Astrocyte (in vitro differentiated cells and primary cell): ENCODE measurements at regions not wholly inside any gene's neighbourhood (a gene's known extent, or its start where the extent isn't known, plus 50 kb on each side); places are given as distances from the start of the nearest gene placed in this dataset.

Source experiments
- DNase-seq: peaks from one replicate; pipeline ENCODE4 v3.0.0-alpha.2; 2010; ENCODE audit warnings: low read depth
- FAIRE-seq: peaks from 2 replicates; lab custom pipeline; 2011; peaks lifted over from hg19 to GRCh38; lab: Jason Lieb, UNC
- H2AFZ ChIP-seq: 2 replicates; pipeline ENCODE4 v1.6.0; 2012; ENCODE audit warnings: low read depth, low read length, inconsistent platforms
- H3K27ac ChIP-seq: 2 replicates; pipeline ENCODE4 v1.5.1; 2011; ENCODE audit warnings: low read depth, low read length, inconsistent platforms
- H3K27me3 ChIP-seq: 2 replicates; pipeline ENCODE4 v1.6.0; 2011; ENCODE audit warnings: low read length, inconsistent platforms; ENCODE audit not compliant: insufficient read depth
- H3K36me3 ChIP-seq: 2 replicates; pipeline ENCODE4 v1.5.1; 2011; ENCODE audit warnings: low read length, inconsistent platforms; ENCODE audit not compliant: insufficient read depth
- H3K4me1 ChIP-seq: 2 replicates; pipeline ENCODE4 v1.5.1; 2011; ENCODE audit warnings: low read length, inconsistent platforms; ENCODE audit not compliant: insufficient read depth
- H3K4me2 ChIP-seq: 2 replicates; pipeline ENCODE4 v1.6.0; 2012; ENCODE audit warnings: low read length, inconsistent platforms
- H3K4me3 ChIP-seq: 2 replicates; pipeline ENCODE4 v1.5.1; 2011; ENCODE audit warnings: low read depth, mild to moderate bottlenecking, low read length, inconsistent platforms; ENCODE audit not compliant: insufficient read depth
- H3K79me2 ChIP-seq: 2 replicates; pipeline ENCODE4 v1.6.0; 2012; ENCODE audit warnings: mild to moderate bottlenecking, low read length, inconsistent platforms; ENCODE audit not compliant: insufficient read depth
- H3K9ac ChIP-seq: 2 replicates; pipeline ENCODE4 v1.6.0; 2012; ENCODE audit warnings: mild to moderate bottlenecking, low read length, inconsistent platforms
- H3K9me3 ChIP-seq: 2 replicates; pipeline ENCODE4 v1.5.1; 2012; ENCODE audit warnings: low read depth, mild to moderate bottlenecking, low read length, inconsistent platforms; ENCODE audit not compliant: insufficient read depth
- H4K20me1 ChIP-seq: 2 replicates; pipeline ENCODE4 v1.6.0; 2012; ENCODE audit warnings: low read length, inconsistent platforms; ENCODE audit not compliant: insufficient read depth
- H3K27ac Mint-ChIP-seq: one replicate; pipeline ENCODE4 v1.8.0; 2021; ENCODE audit warnings: mild to moderate bottlenecking, mixed read lengths; ENCODE audit not compliant: unreplicated experiment
- H3K27me3 Mint-ChIP-seq: one replicate; pipeline ENCODE4 v1.8.0; 2021; ENCODE audit warnings: low read depth, mixed read lengths; ENCODE audit not compliant: unreplicated experiment
- H3K36me3 Mint-ChIP-seq: one replicate; pipeline ENCODE4 v1.8.0; 2021; ENCODE audit warnings: low read depth, mixed read lengths; ENCODE audit not compliant: unreplicated experiment
- H3K4me1 Mint-ChIP-seq: one replicate; pipeline ENCODE4 v1.8.0; 2021; ENCODE audit warnings: low read depth, mixed read lengths; ENCODE audit not compliant: unreplicated experiment
- H3K4me3 Mint-ChIP-seq: one replicate; pipeline ENCODE4 v1.8.0; 2021; ENCODE audit warnings: mild to moderate bottlenecking, moderate library complexity, mixed read lengths; ENCODE audit not compliant: unreplicated experiment
- H3K9me3 Mint-ChIP-seq: one replicate; pipeline ENCODE4 v1.8.0; 2021; ENCODE audit warnings: mild to moderate bottlenecking, mixed read lengths; ENCODE audit not compliant: unreplicated experiment
- CTCF ChIP-seq: IDR thresholded peaks from 2 replicates; pipeline ENCODE4 v1.5.1; 2011; ENCODE audit warnings: low read depth, mild to moderate bottlenecking, inconsistent platforms, low read length, moderate library complexity; ENCODE audit not compliant: insufficient read depth
- EZH2 ChIP-seq: IDR thresholded peaks from 2 replicates; pipeline ENCODE4 v1.6.1; 2012; ENCODE audit warnings: mild to moderate bottlenecking, low read length, inconsistent platforms; ENCODE audit not compliant: insufficient read depth

GRCh38 chr5:167112556-167112955 lies 1178.9 kb upstream of the WWC1 start:
- H3K9me3 ChIP-seq, result no peaks in the 10 kb centered on the region
- TF ChIP-seq CTCF, result no peak
- H3K27me3 ChIP-seq, result no peaks in the 10 kb centered on the region
- H3K79me2 ChIP-seq, result no peaks in the 10 kb centered on the region
- no peaks in the 10 kb centered on the region for H3K36me3 Mint-ChIP-seq
- H4K20me1 ChIP-seq, result no peaks in the 10 kb centered on the region
- H3K36me3 ChIP-seq, result no peaks in the 10 kb centered on the region
- no peak overlapping the region for H3K27ac ChIP-seq
- H3K4me3 Mint-ChIP-seq, result no peak overlapping the region
- H3K9ac ChIP-seq, result no peak overlapping the region
- H3K27ac Mint-ChIP-seq, result no peak overlapping the region
- H3K4me2 ChIP-seq, result no peak overlapping the region
- no peaks in the 10 kb centered on the region for H3K27me3 Mint-ChIP-seq
- no peaks in the 10 kb centered on the region for H3K9me3 Mint-ChIP-seq
- no peaks in the 10 kb centered on the region for H3K4me1 Mint-ChIP-seq
- H3K4me1 ChIP-seq, result no peaks in the 10 kb centered on the region
- H3K4me3 ChIP-seq, result no peak overlapping the region
- FAIRE-seq (no peak), DNase-seq (no peak)
- no peak overlapping the region for H2AFZ ChIP-seq

GRCh38 chr5:167122267-167122666 lies 1169.2 kb upstream of the WWC1 start:
- no peaks in the 10 kb centered on the region for H3K4me1 ChIP-seq
- no peaks in the 10 kb centered on the region for H4K20me1 ChIP-seq
- H3K9ac ChIP-seq, result no peak overlapping the region
- Mint-ChIP-seq H3K27ac (no peak overlapping the region), H3K9me3 (no peaks in the 10 kb centered on the region), H3K4me1 (no peaks in the 10 kb centered on the region), H3K36me3 (no peaks in the 10 kb centered on the region), H3K27me3 (peaks cover 4% of the 10 kb centered on the region), H3K4me3 (no peak overlapping the region)
- DNase-seq (no peak), FAIRE-seq (no peak)
- H2AFZ ChIP-seq, result no peak overlapping the region
- no peak overlapping the region for H3K27ac ChIP-seq
- H3K9me3 ChIP-seq, result no peaks in the 10 kb centered on the region
- no peaks in the 10 kb centered on the region for H3K79me2 ChIP-seq
- no peaks in the 10 kb centered on the region for H3K36me3 ChIP-seq
- TF ChIP-seq CTCF (no peak), EZH2 (no peak)
- no peak overlapping the region for H3K4me2 ChIP-seq
- no peak overlapping the region for H3K4me3 ChIP-seq
- no peaks in the 10 kb centered on the region for H3K27me3 ChIP-seq

- Mint-ChIP-seq H3K9me3 (no peaks in the 10 kb centered on the region), H3K4me3 (no peak overlapping the region), H3K27ac (no peak overlapping the region), H3K36me3 (no peaks in the 10 kb centered on the region), H3K27me3 (peaks cover 4% of the 10 kb centered on the region), H3K4me1 (no peaks in the 10 kb centered on the region)
- Histone ChIP-seq H2AFZ (no peak overlapping the region), H3K9me3 (no peaks in the 10 kb centered on the region), H3K4me1 (no peaks in the 10 kb centered on the region), H3K27ac (no peak overlapping the region), H4K20me1 (no peaks in the 10 kb centered on the region), H3K27me3 (no peaks in the 10 kb centered on the region), H3K36me3 (no peaks in the 10 kb centered on the region), H3K4me2 (no peak overlapping the region), H3K4me3 (no peak overlapping the region), H3K79me2 (no peaks in the 10 kb centered on the region), H3K9ac (no peak overlapping the region)
- DNase-seq, result no peak
- FAIRE-seq, result no peak
- TF ChIP-seq CTCF, result no peak
- TF ChIP-seq EZH2, result no peak
These were observed 1168.3 kb upstream of the WWC1 start for GRCh38 chr5:167123126-167123525.
